HG03159 (cell line): ENCODE measurements at regions not wholly inside any gene's neighbourhood (a gene's known extent, or its start where the extent isn't known, plus 50 kb on each side); places are given as distances from the start of the nearest gene placed in this dataset.

ENCODE experiments used
- ATAC-seq: cut with Tn5 transposase; IDR thresholded peaks from one replicate; pipeline ENCODE4 v1.9.1; 2021; ENCODE audit warnings: mild to moderate bottlenecking, moderate library complexity; ENCODE audit not compliant: unreplicated experiment

GRCh38 chr5:117286813-117287212 is 712.2 kb upstream of the SEMA6A start:
- no peak for ATAC-seq

GRCh38 chr5:117271656-117272055 is 697.0 kb upstream of the SEMA6A start:
- ATAC-seq, result no peak

GRCh38 chr5:117266280-117266679 is 691.7 kb upstream of the SEMA6A start:
- ATAC-seq, result no peak

- ATAC-seq, result no peak
Observed at GRCh38 chr5:117263231-117263630, 688.6 kb upstream of the SEMA6A start.

GRCh38 chr5:117262572-117263131 is 688.0 kb upstream of the SEMA6A start:
- no peak for ATAC-seq

- ATAC-seq, result no peak
Observed at GRCh38 chr5:117261948-117262571, 687.4 kb upstream of the SEMA6A start.

GRCh38 chr5:117255211-117256027 is 680.8 kb upstream of the SEMA6A start:
- no peak for ATAC-seq

GRCh38 chr5:117252566-117252965 is 677.9 kb upstream of the SEMA6A start:
- ATAC-seq, result no peak

GRCh38 chr5:117249086-117249815 is 674.6 kb upstream of the SEMA6A start:
- no peak for ATAC-seq

GRCh38 chr5:117246424-117246823 is 671.8 kb upstream of the SEMA6A start:
- ATAC-seq, result no peak

GRCh38 chr5:117245130-117245529 is 670.5 kb upstream of the SEMA6A start:
- ATAC-seq, result no peak

- no peak for ATAC-seq
Observed at GRCh38 chr5:117242028-117242427, 667.4 kb upstream of the SEMA6A start.

GRCh38 chr5:117236941-117237340 is 662.3 kb upstream of the SEMA6A start:
- ATAC-seq, result no peak

- ATAC-seq, result no peak
Observed at GRCh38 chr5:117235786-117236185, 661.2 kb upstream of the SEMA6A start.

- no peak for ATAC-seq
Observed at GRCh38 chr5:117230375-117230774, 655.8 kb upstream of the SEMA6A start.

- ATAC-seq, result no peak
Observed at GRCh38 chr5:117220730-117221129, 646.1 kb upstream of the SEMA6A start.

- ATAC-seq, result no peak
Observed at GRCh38 chr5:117218789-117219188, 644.2 kb upstream of the SEMA6A start.

GRCh38 chr5:117212866-117213265 is 638.2 kb upstream of the SEMA6A start:
- ATAC-seq, result no peak

GRCh38 chr5:117210796-117211195 is 636.2 kb upstream of the SEMA6A start:
- no peak for ATAC-seq

GRCh38 chr5:117209479-117209878 is 634.9 kb upstream of the SEMA6A start:
- no peak for ATAC-seq

GRCh38 chr5:117207088-117207668 is 632.6 kb upstream of the SEMA6A start:
- no peak for ATAC-seq
